Kidney (tissue), 13 donors: ENCODE measurements at regions not wholly inside any gene's neighbourhood (a gene's known extent, or its start where the extent isn't known, plus 50 kb on each side); places are given as distances from the start of the nearest gene placed in this dataset.

Experiments used
- DNase-seq, 5 donors: peaks; one replicate each; pipeline ENCODE4 v3.0.0-alpha.2; 2013 to 2020
- FAIRE-seq: peaks from 2 replicates; lab custom pipeline; 2012; peaks lifted over from hg19 to GRCh38; lab: Jason Lieb, UNC
- H3K27ac ChIP-seq, 2 donors: one replicate each; pipeline ENCODE4 v1.7.0; 2013; ENCODE audit warnings: low read depth in 2 of 2, low read length in 2 of 2, inconsistent platforms in 1 of 2
- H3K27me3 ChIP-seq: one replicate; pipeline ENCODE4 v1.7.1; 2013; ENCODE audit warnings: low read length, inconsistent platforms; ENCODE audit not compliant: control insufficient read depth, insufficient read depth
- H3K36me3 ChIP-seq, 3 donors: one replicate each; pipeline versions ENCODE4 v1.7.0 to v1.7.1; 2013; ENCODE audit warnings: low read length in 3 of 3, control low read depth in 1 of 3, inconsistent platforms in 1 of 3; ENCODE audit not compliant: insufficient read depth in 3 of 3, control insufficient read depth in 2 of 3
- H3K4me1 ChIP-seq, 3 donors: one replicate each; pipeline versions ENCODE4 v1.7.0 to v1.7.1; 2013; ENCODE audit warnings: low read length in 3 of 3, inconsistent platforms in 1 of 3, low read depth in 1 of 3; ENCODE audit not compliant: control insufficient read depth in 2 of 3, insufficient read depth in 2 of 3
- H3K4me3 ChIP-seq, 3 donors: one replicate each; pipeline versions ENCODE4 v1.7.0 to v1.8.1; 2013; ENCODE audit warnings: low read length in 3 of 3, control low read depth in 1 of 3, inconsistent platforms in 1 of 3
- H3K9ac ChIP-seq, 3 donors: one replicate each; pipeline versions ENCODE4 v1.7.0 to v1.7.1; 2013; ENCODE audit warnings: low read length in 3 of 3, control low read depth in 1 of 3, inconsistent platforms in 1 of 3
- H3K9me3 ChIP-seq, 3 donors: one replicate each; pipeline versions ENCODE4 v1.7.0 to v1.7.1; 2013; ENCODE audit warnings: low read length in 3 of 3, control low read depth in 1 of 3, inconsistent platforms in 1 of 3; ENCODE audit not compliant: control insufficient read depth in 2 of 3, insufficient read depth in 1 of 3
- intact Hi-C: fragments of 100-400 bp; cut with DNase I; formaldehyde crosslinking; loops from one replicate; pipeline ENCODE4 v1.11.1; 2022
- TF ChIP-seq, protein P1 (sequence below): IDR thresholded peaks from 3 replicates; pipeline ENCODE4 v1.5.1; 2012; ENCODE audit warnings: mild to moderate bottlenecking, moderate library complexity, borderline replicate concordance; ENCODE audit not compliant: insufficient read depth; ENCODE audit errors: extremely low read depth
- donor health status: control.
- donor health status: control.
- donor health status: control.
- donor health status: control.
- donor health status: control.
- donor health status: DM: yes; HTN: yes; CAD: no.
- donor health status: Normal renal cell carcinoma (clear cell type).

- no peaks in the 10 kb centered on the region for H3K27me3 ChIP-seq
- H3K36me3 ChIP-seq: no peaks in the 10 kb centered on the region
- TF ChIP-seq, protein P1, sequence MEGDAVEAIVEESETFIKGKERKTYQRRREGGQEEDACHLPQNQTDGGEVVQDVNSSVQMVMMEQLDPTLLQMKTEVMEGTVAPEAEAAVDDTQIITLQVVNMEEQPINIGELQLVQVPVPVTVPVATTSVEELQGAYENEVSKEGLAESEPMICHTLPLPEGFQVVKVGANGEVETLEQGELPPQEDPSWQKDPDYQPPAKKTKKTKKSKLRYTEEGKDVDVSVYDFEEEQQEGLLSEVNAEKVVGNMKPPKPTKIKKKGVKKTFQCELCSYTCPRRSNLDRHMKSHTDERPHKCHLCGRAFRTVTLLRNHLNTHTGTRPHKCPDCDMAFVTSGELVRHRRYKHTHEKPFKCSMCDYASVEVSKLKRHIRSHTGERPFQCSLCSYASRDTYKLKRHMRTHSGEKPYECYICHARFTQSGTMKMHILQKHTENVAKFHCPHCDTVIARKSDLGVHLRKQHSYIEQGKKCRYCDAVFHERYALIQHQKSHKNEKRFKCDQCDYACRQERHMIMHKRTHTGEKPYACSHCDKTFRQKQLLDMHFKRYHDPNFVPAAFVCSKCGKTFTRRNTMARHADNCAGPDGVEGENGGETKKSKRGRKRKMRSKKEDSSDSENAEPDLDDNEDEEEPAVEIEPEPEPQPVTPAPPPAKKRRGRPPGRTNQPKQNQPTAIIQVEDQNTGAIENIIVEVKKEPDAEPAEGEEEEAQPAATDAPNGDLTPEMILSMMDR: no peak
- no peaks in the 10 kb centered on the region for H3K9me3 ChIP-seq
- peak overlapping the region; percentile 7 to 60 for H3K27ac ChIP-seq
- no peak for FAIRE-seq
- H3K4me3 ChIP-seq: no peak overlapping the region
- DNase-seq: peak in 3 of 5 donors; percentile 35 to 63 (median 56)
- intact Hi-C loops: no loop called here
- H3K9ac ChIP-seq: no peak overlapping the region
- peaks cover 22 to 31% (median 23%) of the 10 kb centered on the region in 3 donors for H3K4me1 ChIP-seq
These were observed 317.6 kb upstream of the TBL1XR1 start for GRCh38 chr3:177514611-177515499.

DNA sequence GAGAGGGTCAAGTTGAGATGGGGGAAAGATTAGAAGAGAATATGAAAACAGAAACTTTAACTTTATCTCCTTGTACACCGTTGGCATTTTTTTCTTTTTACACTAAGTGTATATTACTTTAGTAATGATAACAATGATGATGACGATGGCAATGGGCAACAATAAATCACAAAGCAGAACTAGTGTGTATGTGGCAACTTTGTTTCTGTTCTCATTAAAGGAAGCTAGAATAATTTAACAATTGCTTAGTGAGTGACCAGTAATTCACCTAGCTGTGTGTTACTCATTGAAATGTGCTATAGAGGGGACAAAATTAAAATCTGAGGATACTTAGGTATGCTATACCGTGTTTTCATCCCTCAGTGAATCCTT, 318.5 kb upstream of the TBL1XR1 start:
- TF ChIP-seq, protein P1: no peak
- no peak for DNase-seq
- no peak for FAIRE-seq
- no peak overlapping the region for H3K4me3 ChIP-seq
- peak overlapping the region; percentile 20 to 79 for H3K27ac ChIP-seq
- intact Hi-C loops: no loop called here
- peaks cover 22 to 31% (median 23%) of the 10 kb centered on the region in 3 donors for H3K4me1 ChIP-seq
- H3K27me3 ChIP-seq: no peaks in the 10 kb centered on the region
- no peaks in the 10 kb centered on the region for H3K36me3 ChIP-seq
- no peaks in the 10 kb centered on the region for H3K9me3 ChIP-seq
- no peak overlapping the region for H3K9ac ChIP-seq

DNA sequence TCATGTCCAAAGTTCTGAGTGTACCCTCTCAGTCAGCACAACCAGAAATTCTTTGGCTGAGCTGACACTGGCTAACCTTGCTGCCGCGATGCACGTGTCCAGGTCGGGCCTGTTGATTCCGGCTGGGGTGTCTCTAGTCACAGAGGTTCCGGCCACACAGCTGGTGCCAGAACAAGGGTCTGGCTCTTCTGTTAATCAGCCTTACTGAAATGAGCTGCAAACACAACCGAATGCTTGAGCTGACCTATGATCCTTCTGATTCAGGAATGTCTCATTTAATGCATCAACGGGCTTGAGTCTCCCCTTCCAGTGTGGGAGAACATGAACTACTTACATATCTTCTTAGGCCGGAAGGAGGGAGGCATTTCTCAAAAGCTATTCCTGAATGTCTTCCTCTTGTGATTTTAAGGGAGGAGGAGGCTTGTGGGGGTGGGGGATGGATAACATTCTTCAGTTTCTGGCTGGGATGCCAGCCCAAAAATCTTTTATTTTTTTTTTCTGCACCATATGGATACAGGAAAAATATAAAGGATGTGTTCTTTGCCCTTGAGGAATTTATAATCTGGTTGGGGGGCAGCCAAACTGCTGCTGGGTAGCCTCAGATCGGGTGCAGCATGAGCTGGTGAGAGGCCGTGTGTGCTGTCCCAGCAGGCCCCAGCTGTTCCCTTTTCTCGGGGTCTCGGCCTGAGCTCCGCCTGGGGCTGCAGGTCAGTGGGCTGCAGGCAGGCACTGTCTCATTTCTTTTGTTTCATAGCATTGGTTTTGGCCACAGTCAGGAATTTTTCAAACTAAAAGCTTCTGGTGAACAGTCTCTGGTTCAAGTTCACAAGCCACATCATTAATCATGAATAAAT, 319.1 kb upstream of the TBL1XR1 start:
- intact Hi-C loops: no loop called here
- DNase-seq: peak; percentile 91 to 98 (median 92)

More for the DNA sequence above, 319.1 kb upstream of the TBL1XR1 start:
- no peak overlapping the region for H3K9ac ChIP-seq
- FAIRE-seq: peak; percentile 23
- no peak overlapping the region for H3K4me3 ChIP-seq
- H3K27me3 ChIP-seq: no peaks in the 10 kb centered on the region
- H3K4me1 ChIP-seq: peaks cover 22 to 31% (median 23%) of the 10 kb centered on the region in 3 donors
- no peaks in the 10 kb centered on the region for H3K36me3 ChIP-seq
- H3K9me3 ChIP-seq: no peaks in the 10 kb centered on the region
- TF ChIP-seq, protein P1: no peak
- peak overlapping the region; percentile 56 to 79 for H3K27ac ChIP-seq
